Ascending aorta (tissue), 2 donors: ENCODE measurements at regions not wholly inside any gene's neighbourhood (a gene's known extent, or its start where the extent isn't known, plus 50 kb on each side); places are given as distances from the start of the nearest gene placed in this dataset.

Experiments used
- DNase-seq, 2 donors: peaks; one replicate each; pipeline ENCODE4 v3.0.0-alpha.2; 2019; ENCODE audit warnings: low spot score in 2 of 2
- H3K27ac ChIP-seq, 2 donors: fragments of 200-600 bp; sonication (generic); one replicate each; pipeline ENCODE4 v1.5.1; 2016 to 2017; ENCODE audit warnings: mild to moderate bottlenecking in 1 of 2
- H3K27me3 ChIP-seq: fragments of 200-600 bp; sonication (generic); one replicate; pipeline ENCODE4 v1.5.1; 2017
- H3K36me3 ChIP-seq, 2 donors: fragments of 200-600 bp; sonication (generic); one replicate each; pipeline ENCODE4 v1.5.1; 2016
- H3K4me1 ChIP-seq, 2 donors: fragments of 200-600 bp; sonication (generic); one replicate each; pipeline ENCODE4 v1.5.1; 2016 to 2017; ENCODE audit warnings: mild to moderate bottlenecking in 1 of 2
- H3K4me3 ChIP-seq, 2 donors: fragments of 200-600 bp; sonication (generic); one replicate each; pipeline ENCODE4 v1.5.1; 2016 to 2017; ENCODE audit warnings: mild to moderate bottlenecking in 1 of 2
- H3K9me3 ChIP-seq, 2 donors: fragments of 200-600 bp; sonication (generic); one replicate each; pipeline ENCODE4 v1.5.1; 2016
- CTCF ChIP-seq, 3 experiments: fragments of 200-600 bp in 2 of 3; fragments of 450-650 bp in 1 of 3; sonication (generic) in 2 of 3; IDR thresholded peaks; one replicate each; pipeline ENCODE4 v1.5.1; 2016 to 2019; ENCODE audit warnings: antibody characterized with exemption in 3 of 3, mild to moderate bottlenecking in 1 of 3, moderate library complexity in 1 of 3
- intact Hi-C: fragments of 100-400 bp; cut with DNase I; formaldehyde crosslinking; loops from one replicate; pipeline ENCODE4 v1.15.1; 2023

GRCh38 chr12:88393017-88393767, 187.1 kb downstream of the KITLG start:
- Histone ChIP-seq H3K27ac (no peak overlapping the region), H3K4me3 (no peak overlapping the region), H3K27me3 (no peaks in the 10 kb centered on the region), H3K9me3 (no peaks in the 10 kb centered on the region), H3K4me1 (no peaks in the 10 kb centered on the region), H3K36me3 (no peaks in the 10 kb centered on the region)
- intact Hi-C loops, result no loop called here
- no peak for TF ChIP-seq CTCF (IDR thresholded peaks at IDR 0.05)
- DNase-seq, result no peak

DNA sequence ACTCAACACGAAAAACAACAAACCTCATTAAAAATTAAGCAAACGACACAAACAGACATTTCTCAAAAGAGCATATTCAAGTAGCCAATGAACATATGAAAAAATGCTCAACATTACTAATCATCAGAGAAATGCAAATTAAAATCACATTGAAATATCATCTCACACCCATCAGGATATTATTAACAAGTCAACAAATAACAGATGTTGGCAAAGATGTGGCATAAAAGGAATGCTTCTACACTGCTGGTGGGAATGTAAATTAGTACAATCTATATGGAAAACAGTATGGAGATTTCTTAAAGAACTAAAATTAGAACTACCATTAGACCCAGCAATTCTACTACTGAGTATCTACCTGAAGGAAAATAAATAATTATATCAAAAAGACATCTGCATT, 182.2 kb downstream of the KITLG start:
- TF ChIP-seq CTCF (IDR thresholded peaks at IDR 0.05), result no peak
- Histone ChIP-seq H3K9me3 (no peaks in the 10 kb centered on the region), H3K36me3 (no peaks in the 10 kb centered on the region), H3K27me3 (no peaks in the 10 kb centered on the region), H3K27ac (no peak overlapping the region), H3K4me3 (no peak overlapping the region), H3K4me1 (no peaks in the 10 kb centered on the region)
- intact Hi-C loops, result no loop called here
- DNase-seq, result no peak

GRCh38 chr12:88399811-88400210, 180.5 kb downstream of the KITLG start:
- H3K4me3 ChIP-seq, result no peak overlapping the region
- DNase-seq, result no peak
- H3K36me3 ChIP-seq, result no peaks in the 10 kb centered on the region
- H3K27ac ChIP-seq, result no peak overlapping the region
- H3K9me3 ChIP-seq, result no peaks in the 10 kb centered on the region
- H3K27me3 ChIP-seq, result no peaks in the 10 kb centered on the region
- no peaks in the 10 kb centered on the region for H3K4me1 ChIP-seq
- intact Hi-C loops, result no loop called here
- TF ChIP-seq CTCF (IDR thresholded peaks at IDR 0.05), result no peak

- Histone ChIP-seq H3K4me3 (no peak overlapping the region), H3K27ac (no peak overlapping the region), H3K27me3 (no peaks in the 10 kb centered on the region), H3K36me3 (no peaks in the 10 kb centered on the region), H3K4me1 (no peaks in the 10 kb centered on the region), H3K9me3 (no peaks in the 10 kb centered on the region)
- DNase-seq, result no peak
- intact Hi-C loops, result no loop called here
- no peak for TF ChIP-seq CTCF (IDR thresholded peaks at IDR 0.05)
Observed at GRCh38 chr12:88400302-88400701, 180.0 kb downstream of the KITLG start.

GRCh38 chr12:88401155-88401554, 179.1 kb downstream of the KITLG start:
- no peak overlapping the region for H3K27ac ChIP-seq
- H3K4me1 ChIP-seq, result no peaks in the 10 kb centered on the region
- intact Hi-C loops, result no loop called here
- TF ChIP-seq CTCF (IDR thresholded peaks at IDR 0.05), result no peak
- no peaks in the 10 kb centered on the region for H3K9me3 ChIP-seq
- H3K36me3 ChIP-seq, result no peaks in the 10 kb centered on the region
- no peak for DNase-seq
- no peaks in the 10 kb centered on the region for H3K27me3 ChIP-seq
- no peak overlapping the region for H3K4me3 ChIP-seq

GRCh38 chr12:88406905-88407304, 173.4 kb downstream of the KITLG start:
- Histone ChIP-seq H3K27ac (no peak overlapping the region), H3K4me1 (no peaks in the 10 kb centered on the region), H3K9me3 (no peaks in the 10 kb centered on the region), H3K27me3 (no peaks in the 10 kb centered on the region), H3K4me3 (no peak overlapping the region), H3K36me3 (no peaks in the 10 kb centered on the region)
- intact Hi-C loops, result no loop called here
- TF ChIP-seq CTCF (IDR thresholded peaks at IDR 0.05), result no peak
- DNase-seq, result no peak
